Peyer's patch (tissue), 4 donors: ENCODE measurements at regions not wholly inside any gene's neighbourhood (a gene's known extent, or its start where the extent isn't known, plus 50 kb on each side); places are given as distances from the start of the nearest gene placed in this dataset.

ENCODE experiments used
- DNase-seq, 3 donors: peaks; one replicate each; pipeline ENCODE4 v3.0.0-alpha.2; 2017 to 2019
- H3K27ac ChIP-seq, 4 donors: fragments of 200-600 bp; sonication (generic); one replicate each; pipeline ENCODE4 v1.5.1; 2016 to 2019
- H3K27me3 ChIP-seq, 2 donors: fragments of 200-600 bp; sonication (generic); one replicate each; pipeline ENCODE4 v1.5.1; 2019
- H3K36me3 ChIP-seq, 3 donors: fragments of 200-600 bp; sonication (generic); one replicate each; pipeline ENCODE4 v1.5.1; 2016 to 2019
- H3K4me1 ChIP-seq, 4 donors: fragments of 200-600 bp; sonication (generic); one replicate each; pipeline ENCODE4 v1.5.1; 2016 to 2019
- H3K4me3 ChIP-seq, 4 donors: fragments of 200-600 bp; sonication (generic); 1 replicate in 3 of 4; 2 replicates in 1 of 4; pipeline ENCODE4 v1.5.1; 2016 to 2019; ENCODE audit warnings: mild to moderate bottlenecking in 1 of 4
- H3K9me3 ChIP-seq, 4 donors: fragments of 200-600 bp; sonication (generic); one replicate each; pipeline ENCODE4 v1.5.1; 2016 to 2019; ENCODE audit warnings: mild to moderate bottlenecking in 1 of 4
- POLR2A ChIP-seq, 2 donors: fragments of 450-650 bp; IDR thresholded peaks; one replicate each; pipeline ENCODE4 v1.5.1; 2017; ENCODE audit warnings: antibody characterized with exemption in 2 of 2, mild to moderate bottlenecking in 2 of 2, moderate library complexity in 2 of 2
- TF ChIP-seq, protein P1 (sequence below), 6 experiments: fragments of 450-650 bp in 4 of 6; fragments of 200-600 bp in 2 of 6; sonication (generic) in 1 of 6; IDR thresholded peaks; one replicate each; pipeline ENCODE4 v1.5.1; 2017 to 2019; ENCODE audit warnings: antibody characterized with exemption in 6 of 6, mild to moderate bottlenecking in 3 of 6, moderate library complexity in 1 of 6

DNA sequence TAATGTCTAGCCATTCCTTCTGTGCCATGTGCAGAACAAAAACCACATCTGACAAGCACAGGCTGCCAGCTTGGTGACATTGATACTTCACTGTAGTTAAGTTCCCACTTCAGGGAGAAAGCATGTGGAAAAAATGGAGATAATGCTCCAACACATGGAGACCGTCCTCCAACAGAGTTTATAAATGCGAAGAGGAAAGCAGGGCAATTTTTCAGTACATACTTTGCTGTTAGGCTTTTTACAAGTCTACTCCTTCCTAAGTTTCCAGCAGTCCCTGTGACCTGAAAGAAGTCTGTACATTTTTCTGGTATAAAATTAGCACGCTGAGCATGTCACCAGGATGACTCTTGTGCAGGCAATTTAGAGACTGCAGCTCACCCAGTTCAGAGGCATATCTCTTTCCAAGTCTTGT, 766.9 kb upstream of the IGFBP7 start:
- Histone ChIP-seq H3K27me3 (no peaks in the 10 kb centered on the region), H3K4me1 (no peaks in the 10 kb centered on the region), H3K4me3 (no peak overlapping the region), H3K9me3 (no peaks in the 10 kb centered on the region), H3K36me3 (no peaks in the 10 kb centered on the region), H3K27ac (no peak overlapping the region)
- TF ChIP-seq, protein P1, sequence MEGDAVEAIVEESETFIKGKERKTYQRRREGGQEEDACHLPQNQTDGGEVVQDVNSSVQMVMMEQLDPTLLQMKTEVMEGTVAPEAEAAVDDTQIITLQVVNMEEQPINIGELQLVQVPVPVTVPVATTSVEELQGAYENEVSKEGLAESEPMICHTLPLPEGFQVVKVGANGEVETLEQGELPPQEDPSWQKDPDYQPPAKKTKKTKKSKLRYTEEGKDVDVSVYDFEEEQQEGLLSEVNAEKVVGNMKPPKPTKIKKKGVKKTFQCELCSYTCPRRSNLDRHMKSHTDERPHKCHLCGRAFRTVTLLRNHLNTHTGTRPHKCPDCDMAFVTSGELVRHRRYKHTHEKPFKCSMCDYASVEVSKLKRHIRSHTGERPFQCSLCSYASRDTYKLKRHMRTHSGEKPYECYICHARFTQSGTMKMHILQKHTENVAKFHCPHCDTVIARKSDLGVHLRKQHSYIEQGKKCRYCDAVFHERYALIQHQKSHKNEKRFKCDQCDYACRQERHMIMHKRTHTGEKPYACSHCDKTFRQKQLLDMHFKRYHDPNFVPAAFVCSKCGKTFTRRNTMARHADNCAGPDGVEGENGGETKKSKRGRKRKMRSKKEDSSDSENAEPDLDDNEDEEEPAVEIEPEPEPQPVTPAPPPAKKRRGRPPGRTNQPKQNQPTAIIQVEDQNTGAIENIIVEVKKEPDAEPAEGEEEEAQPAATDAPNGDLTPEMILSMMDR (IDR thresholded peaks at IDR 0.05), result no peak
- no peak for TF ChIP-seq POLR2A (IDR thresholded peaks at IDR 0.05)
- no peak for DNase-seq

DNA sequence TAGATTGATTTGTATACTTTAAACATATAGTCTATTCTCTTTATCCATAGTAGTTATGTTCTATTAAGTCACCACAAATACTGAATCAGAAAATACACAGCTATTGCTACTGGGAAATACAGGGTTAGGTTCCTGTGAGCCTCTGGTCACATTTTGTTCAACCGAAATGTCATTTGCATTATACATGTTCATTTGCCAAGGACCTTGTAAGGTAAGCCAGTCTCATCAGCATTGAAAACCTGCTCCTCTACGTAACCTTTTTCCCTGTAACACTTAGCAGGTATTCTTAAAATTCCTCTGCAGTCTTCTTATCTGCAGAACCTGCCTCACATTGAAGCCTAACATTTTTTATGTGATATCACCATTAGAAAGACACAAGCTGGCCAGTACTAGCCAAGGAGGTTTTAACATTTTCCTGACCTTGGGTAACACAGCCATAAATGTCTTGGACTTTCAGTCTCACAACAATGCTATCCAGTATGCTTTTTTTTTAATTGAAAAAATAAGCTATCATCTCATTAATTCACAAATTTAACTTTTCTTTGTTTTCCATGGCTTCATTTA, 765.7 kb upstream of the IGFBP7 start:
- DNase-seq, result no peak
- Histone ChIP-seq H3K27ac (no peak overlapping the region), H3K4me3 (no peak overlapping the region), H3K27me3 (no peaks in the 10 kb centered on the region), H3K9me3 (no peaks in the 10 kb centered on the region), H3K4me1 (no peaks in the 10 kb centered on the region), H3K36me3 (no peaks in the 10 kb centered on the region)
- TF ChIP-seq POLR2A (IDR thresholded peaks at IDR 0.05), result no peak
- TF ChIP-seq, protein P1 (IDR thresholded peaks at IDR 0.05), result no peak

- Histone ChIP-seq H3K27ac (no peak overlapping the region), H3K27me3 (no peaks in the 10 kb centered on the region), H3K4me3 (no peak overlapping the region), H3K9me3 (no peaks in the 10 kb centered on the region), H3K36me3 (no peaks in the 10 kb centered on the region), H3K4me1 (no peaks in the 10 kb centered on the region)
- no peak for TF ChIP-seq POLR2A (IDR thresholded peaks at IDR 0.05)
- TF ChIP-seq, protein P1 (IDR thresholded peaks at IDR 0.05), result no peak
- no peak for DNase-seq
Observed at GRCh38 chr4:57866468-57867171, 756.4 kb upstream of the IGFBP7 start.

DNA sequence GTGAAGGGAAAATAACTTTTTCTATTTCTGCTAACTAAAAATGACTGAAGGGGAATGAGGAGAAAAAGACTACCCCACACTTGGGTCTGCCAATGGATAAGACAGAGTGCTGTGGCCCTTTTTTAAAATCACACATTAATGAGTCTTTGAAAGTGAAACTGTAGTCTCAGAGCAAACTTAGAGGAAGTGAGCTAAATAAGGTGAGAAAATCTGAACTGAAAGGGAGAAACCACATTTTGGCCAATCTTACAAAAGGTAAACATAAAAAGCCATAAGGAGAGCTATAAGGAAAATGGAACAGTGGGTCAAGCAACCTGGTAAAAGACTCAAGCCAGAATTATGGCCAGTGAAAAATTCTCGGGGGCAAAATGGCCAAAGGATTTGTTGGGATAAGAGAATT, 755.1 kb upstream of the IGFBP7 start:
- DNase-seq, result no peak
- TF ChIP-seq, protein P1 (IDR thresholded peaks at IDR 0.05), result no peak
- TF ChIP-seq POLR2A (IDR thresholded peaks at IDR 0.05), result no peak
- H3K27me3 ChIP-seq, result no peaks in the 10 kb centered on the region
- H3K4me3 ChIP-seq, result no peak overlapping the region
- no peaks in the 10 kb centered on the region for H3K9me3 ChIP-seq
- no peaks in the 10 kb centered on the region for H3K36me3 ChIP-seq
- H3K4me1 ChIP-seq, result no peaks in the 10 kb centered on the region
- no peak overlapping the region for H3K27ac ChIP-seq

DNA sequence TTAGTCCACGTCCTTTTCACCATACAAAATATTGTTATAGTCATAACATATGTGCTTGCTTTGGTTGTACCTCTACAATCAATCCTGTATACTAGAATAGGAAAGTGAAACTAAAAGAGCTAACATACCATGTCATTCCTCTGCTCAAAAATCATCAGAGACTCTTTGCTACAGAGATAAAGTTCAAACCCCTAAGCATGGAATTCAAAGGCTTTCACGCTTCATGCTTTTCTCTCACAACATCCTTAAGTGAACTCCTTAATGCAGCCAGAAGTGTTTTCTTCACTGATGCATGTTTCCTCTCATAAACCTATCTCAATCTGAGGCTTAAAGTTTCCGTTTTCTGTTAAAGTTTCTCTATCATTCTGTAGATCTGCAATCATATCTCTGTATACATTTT, 744.6 kb upstream of the IGFBP7 start:
- TF ChIP-seq POLR2A (IDR thresholded peaks at IDR 0.05), result no peak
- TF ChIP-seq, protein P1 (IDR thresholded peaks at IDR 0.05), result no peak
- H3K4me1 ChIP-seq, result no peaks in the 10 kb centered on the region
- H3K27me3 ChIP-seq, result no peaks in the 10 kb centered on the region
- DNase-seq, result no peak
- no peak overlapping the region for H3K27ac ChIP-seq
- H3K4me3 ChIP-seq, result no peak overlapping the region
- no peaks in the 10 kb centered on the region for H3K9me3 ChIP-seq
- no peaks in the 10 kb centered on the region for H3K36me3 ChIP-seq
